HG03442 (cell line): ENCODE measurements at regions not wholly inside any gene's neighbourhood (a gene's known extent, or its start where the extent isn't known, plus 50 kb on each side); places are given as distances from the start of the nearest gene placed in this dataset.

ENCODE experiments used
- ATAC-seq: cut with Tn5 transposase; IDR thresholded peaks from one replicate; pipeline ENCODE4 v1.9.1; 2021; ENCODE audit warnings: mild to moderate bottlenecking, moderate library complexity; ENCODE audit not compliant: unreplicated experiment

DNA sequence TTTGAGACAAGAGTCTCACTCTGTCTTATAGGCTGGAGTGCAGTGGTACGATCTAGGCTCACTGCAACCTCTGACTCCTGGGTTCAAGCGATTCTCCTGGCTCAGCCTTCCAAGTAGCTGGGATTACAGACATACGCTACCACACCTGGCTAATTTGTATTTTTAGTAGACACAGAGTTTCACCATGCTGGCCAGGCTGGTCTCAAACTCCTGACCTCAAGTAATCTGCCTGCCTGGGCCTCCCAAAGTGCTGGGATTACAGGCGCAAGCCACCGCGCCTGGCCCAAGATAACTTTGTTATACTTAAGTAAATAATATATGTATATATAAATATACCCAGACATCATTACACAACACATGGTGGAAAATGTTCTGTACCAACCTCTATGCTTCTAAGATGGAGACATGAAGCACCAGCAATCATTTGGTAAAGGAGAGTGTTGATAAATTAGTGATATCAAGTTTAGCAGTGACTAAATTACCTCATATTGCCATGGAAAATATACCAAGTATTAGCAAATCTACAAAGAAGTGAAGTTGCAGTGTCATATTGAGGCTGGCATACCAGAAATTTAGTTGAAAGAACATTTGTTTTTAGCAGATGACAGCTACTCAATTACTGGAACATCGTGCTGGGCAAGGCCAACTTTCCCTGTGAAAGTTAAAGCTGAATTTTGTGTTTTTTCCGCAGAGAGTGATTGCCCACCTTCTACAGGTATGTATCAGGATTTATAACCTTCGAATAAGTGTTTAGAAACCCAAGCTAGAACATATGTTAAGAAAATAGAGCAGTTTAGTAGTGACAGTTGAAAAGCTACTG, 177.7 kb downstream of the MYCN start:
- no peak for ATAC-seq

DNA sequence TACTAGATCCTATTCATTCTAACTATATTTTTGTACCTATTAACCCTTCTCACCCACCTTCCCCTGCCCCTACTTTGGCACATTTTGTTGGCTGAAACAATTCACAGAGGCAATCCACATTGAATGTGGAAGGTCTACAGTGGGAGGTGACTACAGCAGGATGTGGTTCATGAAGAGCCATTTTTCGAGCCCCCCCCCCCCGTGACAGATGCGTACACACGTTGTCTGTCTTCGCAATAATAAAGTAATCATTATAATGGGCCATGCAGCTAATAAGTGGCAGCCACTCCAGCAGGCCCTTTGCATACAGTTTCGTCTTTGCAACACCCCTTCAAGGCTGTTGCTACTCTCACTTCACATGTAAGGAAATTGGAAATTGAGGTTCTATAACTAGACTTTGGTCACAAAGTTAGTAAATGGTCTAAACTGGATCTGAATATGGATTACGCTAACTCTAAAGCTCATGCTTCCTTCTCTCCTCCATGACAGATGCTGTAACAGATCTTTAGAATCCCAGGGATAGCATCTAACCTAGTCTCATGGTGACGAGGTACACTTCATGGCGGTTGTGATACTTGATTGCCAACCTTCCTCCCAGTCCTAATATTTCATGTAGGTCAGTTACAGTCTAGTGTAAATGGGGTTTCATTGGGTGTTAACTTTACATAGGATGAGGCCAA, 176.8 kb downstream of the MYCN start:
- no peak for ATAC-seq

DNA sequence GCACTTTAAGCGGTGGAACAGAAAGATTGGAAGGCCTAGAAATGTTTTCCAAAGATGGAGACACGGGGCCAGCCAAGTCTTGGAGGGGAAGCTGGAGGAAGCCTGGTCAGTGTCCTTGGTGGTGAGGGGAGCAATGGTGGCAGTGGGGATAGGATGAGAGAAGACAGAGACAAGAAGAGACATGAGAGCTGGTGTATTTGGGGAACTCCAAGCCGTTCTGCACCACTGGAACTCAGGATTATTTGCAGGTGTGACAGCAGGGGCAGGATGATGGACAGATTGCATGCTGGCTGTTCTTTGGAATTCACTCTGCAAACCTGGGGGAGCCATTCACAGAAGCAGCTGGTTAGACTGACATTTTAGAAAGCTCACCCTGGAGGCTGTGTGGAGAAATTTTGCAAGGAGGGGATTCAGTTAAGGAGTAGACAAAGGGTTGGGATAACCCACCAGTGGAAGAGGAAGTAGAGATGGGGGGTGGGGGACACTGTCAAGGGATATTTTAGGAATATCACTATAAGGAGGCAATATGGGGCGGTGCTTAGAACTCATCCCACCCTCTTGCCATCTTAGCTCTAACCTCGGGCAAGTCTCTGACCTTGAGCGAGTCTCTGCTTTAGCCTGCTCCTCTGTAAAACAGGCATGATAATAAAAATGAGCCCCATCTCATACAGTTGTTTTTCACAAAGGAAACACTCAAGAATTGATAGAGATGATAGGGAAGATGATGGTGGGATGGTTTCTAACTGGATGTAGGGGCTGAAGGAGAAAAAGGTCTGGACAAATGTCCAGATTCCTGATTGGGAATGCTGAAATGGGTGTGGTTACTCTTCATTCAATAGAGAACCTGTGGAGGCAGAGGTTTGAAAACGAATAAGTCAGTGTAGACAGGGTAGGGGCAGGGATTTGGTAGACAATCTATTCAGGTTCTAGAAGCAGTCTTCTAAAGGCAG, 175.8 kb downstream of the MYCN start:
- ATAC-seq, result no peak

DNA sequence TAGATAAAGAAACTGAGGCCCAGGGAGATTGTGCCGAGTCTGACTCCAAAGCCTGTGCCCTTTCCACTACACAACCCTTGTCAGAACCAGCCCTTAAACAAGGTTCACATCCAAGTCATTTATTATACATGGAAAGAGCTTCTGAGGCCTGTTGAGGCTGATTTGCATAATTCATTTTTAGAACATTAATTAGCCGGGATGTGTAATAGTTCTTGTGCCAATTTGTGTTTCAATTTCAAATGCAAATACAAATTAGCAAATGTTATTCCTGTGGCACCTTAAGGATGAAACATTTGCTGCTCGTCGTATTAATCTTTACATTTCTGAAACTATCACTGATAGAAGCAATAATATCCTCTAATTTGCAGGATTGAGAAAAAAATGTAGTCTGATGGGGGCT, 174.9 kb downstream of the MYCN start:
- no peak for ATAC-seq

DNA sequence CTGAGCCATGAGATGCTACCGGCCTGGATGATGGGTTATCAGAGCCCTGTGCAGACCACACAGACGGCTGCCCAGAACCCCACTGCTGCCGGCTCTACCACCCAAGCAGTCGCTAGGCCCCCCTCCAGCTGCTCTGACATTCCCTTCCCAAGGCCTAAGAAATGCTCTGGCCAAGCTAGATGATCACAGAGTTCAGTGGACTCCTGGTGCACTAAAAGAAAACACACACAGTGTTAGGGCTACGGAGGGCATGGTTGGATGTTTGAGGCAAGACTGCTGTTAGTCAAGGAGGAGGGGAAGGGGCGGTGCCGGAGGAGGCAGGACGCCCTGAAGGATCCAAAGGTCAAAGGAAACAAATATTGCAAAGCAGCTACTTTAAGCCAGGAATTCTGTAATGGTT, 174.5 kb downstream of the MYCN start:
- no peak for ATAC-seq

DNA sequence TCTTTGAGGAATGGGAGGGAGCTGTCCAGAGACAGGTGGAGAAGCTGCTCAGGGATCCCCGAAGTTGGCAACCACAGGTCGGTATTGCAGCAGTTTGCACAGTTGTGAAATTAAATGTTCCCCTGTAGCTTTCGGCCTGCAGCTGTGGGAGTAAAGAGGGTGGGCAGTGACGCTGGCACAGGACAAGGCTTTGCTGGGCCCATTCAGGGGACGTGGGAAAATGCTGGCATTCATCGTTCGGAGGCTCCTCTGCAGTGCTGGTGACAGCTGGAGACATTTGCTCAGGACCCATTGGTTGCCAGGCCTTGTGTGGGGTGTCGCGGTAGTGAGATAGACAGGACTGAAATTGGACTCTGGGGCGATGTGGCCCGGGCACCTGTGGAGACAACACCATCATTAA, 173.7 kb downstream of the MYCN start:
- ATAC-seq, result no peak

DNA sequence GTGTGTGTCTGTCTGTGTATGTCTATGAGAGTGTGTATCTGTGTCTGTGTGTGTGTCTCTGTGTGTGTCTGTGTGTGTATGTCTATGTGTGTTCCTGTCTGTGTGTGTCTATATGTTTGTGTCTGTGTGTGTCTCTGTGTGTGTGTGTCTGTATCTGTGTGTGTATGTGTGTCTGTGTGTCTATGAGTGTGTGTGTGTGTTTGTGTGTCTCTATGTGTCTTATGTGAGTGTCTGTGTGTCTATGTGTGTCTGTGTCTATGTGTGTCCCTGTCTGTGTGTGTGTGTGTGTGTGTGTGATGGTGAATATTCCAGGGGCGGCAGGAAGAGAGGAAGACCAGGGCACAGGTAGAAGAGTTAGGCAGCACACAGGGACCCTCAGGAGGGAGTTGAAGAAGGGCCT, 173.2 kb downstream of the MYCN start:
- no peak for ATAC-seq

DNA sequence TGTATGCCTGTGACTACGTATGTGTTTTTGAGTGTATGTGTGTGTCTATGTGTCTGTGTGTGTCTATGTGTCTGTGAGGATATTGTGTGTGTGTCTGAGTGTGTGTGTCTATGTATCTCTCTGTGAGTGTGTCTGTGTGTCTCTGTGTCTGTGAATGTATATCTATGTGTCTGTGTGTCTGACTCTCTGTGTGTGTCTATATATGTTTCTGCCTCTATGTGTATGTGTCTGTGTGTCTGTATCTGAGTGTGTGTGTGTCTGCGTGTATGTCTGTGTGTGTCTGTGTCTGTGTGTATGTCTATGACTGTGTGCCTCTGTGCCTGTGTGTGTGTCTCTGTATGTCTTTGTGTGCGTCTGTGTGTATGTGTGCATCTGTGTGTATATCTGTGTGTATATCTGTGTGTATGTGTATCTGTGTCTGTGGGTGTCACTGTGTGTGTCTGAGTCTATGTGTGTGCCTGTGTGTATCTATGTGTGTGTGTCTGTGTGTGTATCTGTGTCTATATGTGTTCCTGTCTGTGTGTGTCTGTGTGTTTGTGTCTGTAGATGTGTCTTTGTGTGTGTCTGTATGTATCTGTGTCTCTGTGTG, 172.7 kb downstream of the MYCN start:
- no peak for ATAC-seq

DNA sequence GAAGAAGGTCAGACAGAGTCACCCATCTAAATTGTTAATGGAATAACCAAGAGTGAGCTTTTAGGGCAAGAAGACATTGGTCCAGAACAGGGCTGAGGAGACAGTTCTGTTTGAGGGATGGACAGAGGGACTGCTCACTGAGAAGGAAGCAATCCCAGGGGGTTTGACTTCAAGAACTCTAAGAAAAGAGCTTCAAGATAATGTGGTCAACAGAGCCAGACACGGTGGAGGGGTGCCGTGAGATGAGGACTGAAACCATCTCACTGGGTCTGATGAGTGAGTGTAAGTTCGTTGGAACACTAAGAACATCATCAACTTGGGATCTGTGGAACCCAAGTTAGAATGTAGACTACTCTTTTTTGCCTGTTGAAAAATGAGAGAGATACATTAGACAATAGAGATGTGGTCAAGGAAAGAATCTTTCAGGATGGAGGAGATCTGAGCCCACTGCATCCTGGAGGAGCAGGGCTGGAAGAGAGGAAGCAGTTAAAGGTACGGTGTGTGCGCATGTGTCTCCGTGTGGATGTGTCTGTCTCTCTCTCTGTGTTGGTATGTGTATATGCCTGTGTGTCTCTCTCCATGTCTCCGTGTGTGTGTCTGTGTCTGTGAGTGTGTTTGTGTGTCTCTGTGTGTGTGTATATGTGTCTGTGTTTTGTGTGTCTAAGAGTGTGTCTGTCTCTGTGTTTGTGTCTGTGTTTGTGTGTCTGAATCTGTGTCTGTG, 172.1 kb downstream of the MYCN start:
- no peak for ATAC-seq

DNA sequence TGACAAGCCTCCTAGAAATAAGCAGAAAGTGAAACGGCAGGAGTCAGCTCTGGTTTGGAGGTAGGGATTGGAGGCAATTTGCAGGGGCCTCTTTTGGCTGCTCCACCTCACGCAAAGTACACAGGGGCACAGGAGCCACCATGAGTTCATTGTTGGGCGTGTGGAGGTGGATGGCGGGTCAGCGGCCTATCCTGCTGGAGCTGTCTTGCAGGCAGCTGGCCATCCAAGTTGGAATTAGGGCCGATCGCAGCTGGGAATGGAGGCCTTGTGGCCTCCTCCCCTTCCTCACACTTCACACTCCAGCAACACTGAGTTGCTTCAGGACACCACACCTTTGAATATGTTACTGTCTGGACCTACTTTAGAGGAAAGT, 171.5 kb downstream of the MYCN start:
- ATAC-seq, result no peak

DNA sequence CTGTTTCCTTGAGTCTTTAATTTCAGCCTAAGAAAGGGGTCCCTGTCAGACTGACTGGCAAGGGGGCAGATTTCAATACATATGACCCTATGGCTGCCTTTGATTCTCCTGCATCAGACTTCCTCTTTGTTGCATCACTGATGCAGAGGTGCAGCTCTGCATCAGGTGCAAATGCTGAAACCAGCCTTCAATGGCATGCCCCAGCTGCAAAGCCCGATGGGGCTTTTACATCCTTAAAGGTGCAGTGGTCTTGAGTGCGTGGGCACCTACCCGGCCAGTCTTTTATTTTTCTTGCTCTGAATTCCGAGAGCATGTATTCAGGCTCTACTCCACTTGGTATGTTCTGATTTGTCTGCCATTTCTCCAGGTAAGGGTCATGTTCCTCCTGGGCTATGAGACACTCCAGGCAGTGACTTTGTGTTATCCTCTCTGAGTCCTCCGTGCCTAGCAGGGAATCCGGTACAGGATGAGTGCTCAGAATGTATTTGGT, 169.5 kb downstream of the MYCN start:
- no peak for ATAC-seq

DNA sequence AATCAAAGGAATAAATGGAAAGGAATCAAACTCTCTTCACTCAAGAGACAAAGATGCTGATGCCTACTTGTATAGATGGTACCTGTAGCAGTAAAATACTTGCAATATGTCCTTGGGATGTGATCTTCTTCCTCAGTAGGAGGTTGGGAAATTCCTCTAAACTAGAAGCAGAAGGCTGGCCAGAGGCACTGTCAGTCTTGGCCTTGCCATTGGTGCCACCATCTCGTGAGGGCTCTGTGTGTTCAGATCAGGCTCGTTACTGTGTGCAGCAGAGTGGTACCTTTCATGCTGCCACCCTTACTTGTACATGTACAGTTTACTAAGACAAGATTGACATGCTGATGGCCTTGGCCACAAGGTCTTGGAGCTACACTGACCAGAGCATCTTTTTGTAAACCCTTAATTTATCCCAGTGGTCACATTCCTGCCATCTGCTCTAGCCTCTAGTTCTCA, 169.0 kb downstream of the MYCN start:
- no peak for ATAC-seq

DNA sequence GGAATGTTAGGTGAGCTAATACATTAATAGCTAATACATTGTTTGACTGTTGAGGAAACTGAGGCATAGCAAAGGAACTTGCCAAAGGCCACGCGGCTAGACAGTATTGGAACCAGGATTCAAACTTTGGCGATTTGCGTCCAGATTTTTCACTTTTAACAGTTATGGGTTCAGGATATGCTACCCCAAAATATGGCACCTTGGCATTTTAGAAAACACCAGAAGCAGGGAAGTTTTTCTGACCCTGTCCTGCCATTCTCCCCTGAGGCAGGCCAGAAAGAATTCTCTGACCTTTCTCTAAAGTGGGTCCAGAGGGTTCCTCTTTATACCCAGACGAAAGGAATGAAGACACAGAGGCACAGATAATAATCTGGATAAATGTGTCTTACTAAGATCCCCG, 166.9 kb downstream of the MYCN start:
- no peak for ATAC-seq

DNA sequence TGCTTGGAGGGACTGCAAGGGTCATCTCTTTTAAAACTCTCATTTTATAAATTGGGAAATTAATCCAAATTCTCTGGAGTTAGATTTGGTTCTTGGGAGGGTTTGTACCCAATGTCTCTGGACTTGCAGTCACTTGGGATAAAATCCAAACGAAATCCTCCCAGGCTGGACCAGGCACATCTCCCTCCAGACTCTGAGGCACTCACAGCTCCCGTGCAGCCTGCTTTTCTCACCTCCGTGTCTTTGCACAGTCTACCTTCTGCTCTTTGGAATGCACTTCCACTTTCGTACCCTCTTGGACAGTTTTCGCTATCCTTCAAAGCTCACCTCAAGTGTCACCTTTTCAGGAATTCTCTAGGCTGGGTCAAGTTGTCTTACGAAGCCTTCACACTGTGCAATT, 166.3 kb downstream of the MYCN start:
- no peak for ATAC-seq

DNA sequence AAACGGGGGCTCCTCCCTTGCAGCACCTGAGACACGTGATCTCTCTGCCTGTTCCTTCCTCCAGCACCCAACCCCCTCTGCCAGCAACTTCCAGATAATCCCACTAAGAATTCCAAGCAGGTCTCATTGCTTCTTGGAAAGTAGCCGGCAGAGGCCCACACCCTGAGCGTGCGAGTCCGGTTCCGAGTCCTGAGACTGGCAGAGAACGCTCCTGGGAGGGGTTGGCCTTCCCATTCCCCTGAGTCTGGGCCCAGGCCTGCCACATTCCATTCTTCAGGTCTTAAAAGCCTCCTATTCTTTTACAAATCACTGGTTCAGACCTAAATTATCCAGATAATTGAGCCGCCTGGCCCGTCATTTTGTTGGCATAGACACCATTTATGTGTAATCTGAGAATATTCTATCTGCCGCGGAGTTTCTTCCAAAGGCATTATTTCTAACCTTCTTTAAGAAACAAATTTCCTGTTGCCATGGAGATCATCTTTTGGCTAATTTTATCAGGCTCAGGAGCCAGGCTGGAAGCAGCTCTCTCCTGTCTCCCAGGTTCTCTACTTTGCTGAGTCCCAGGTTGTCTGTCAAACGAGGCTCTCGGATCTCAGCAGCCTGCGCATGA, 165.4 kb downstream of the MYCN start:
- ATAC-seq, result no peak

DNA sequence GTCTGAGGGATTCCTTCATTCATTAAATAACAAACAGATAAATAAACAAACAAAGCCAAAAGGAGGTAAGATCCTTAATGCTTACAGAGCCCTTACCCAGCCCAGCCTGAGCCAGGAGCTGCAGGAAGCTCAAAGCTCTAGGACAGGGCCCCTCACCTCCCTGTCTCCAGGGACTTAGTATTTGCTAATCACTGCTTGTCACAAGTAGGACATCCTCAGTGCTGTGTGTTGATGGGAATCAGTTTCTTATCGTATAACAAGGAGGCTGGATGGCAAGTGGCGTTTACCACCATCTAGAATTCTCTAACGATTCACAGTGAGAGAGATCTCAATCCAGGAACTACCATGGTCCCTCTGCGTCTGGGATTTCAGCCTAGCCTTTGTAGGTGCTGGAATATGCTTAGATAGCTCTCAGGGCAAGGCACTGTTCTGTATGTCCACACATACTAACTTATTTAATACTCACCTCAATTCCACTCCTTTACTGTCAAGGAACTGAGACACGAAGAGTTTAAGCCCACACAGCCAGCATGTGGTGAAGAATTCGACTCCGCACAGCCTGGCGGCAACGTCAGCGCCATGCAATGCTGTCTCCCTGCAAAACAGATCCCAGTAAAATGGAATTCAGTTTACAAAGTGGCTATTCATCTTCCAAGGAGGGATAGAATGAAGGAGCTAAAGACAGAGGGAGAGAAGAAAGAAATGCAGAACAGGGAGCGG, 164.8 kb downstream of the MYCN start:
- no peak for ATAC-seq

DNA sequence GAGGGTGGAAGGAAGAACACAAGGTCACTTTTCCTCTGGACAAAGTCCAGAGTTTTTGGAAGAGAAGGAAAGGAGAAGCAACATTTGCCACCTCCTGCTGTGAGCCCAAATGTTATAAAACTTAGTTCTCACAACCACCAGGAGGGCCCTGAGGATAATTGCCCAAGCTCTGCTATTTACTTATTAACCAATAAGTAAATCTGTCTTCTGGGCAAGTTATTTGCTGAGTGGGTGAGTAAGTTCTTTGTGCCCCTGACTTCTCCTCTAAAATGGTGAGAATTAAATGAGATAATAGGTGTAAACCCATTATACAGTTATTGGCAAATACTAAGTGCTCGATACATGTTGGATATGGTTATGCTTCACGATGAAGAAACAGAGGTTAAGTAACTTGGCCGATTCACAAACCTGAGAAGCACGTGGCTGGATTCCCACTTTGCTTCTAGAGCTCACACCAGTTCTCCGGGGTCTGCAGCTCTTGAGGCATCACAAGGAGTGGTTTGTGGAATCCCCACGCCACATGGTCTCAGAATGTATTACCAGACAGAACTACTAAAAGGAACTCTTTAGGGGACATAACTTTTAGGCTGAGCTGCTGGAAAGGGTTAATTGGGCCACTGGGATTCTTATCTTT, 164.1 kb downstream of the MYCN start:
- no peak for ATAC-seq

DNA sequence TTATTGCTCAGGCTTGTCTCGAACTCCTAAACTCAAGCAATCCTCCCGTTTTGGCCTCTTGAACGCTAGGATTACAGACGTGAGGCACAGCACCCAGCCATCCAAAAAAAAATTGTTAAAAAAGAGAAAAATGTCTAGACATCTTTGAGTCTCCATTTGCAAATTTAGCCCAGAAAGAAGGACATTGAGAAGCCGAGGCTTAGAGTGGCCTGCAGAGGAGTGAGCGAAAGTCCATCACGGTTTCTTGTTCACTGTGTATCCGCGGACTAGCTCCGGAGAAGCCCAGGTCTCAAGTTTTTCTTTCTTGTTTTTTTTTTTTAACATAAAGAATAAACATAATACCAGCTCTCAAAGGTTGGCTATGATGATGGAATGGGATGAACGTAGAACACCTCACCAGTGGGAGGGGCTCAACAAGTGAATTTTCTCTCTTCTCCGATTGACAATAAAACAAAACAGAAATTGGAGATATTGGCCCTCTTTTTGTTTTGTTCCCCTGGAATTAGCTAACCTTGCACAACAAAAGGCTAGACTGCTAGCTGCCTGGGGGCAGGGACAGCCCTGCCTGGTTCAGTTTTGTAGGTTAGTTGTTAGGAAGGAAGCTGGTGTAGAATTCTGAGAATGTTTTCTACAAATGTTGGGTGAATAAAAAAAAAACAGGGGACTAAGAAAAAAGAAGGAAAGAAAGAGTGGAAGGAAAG, 163.4 kb downstream of the MYCN start:
- ATAC-seq, result no peak
